Sigmoid colon (tissue), 4 donors: ENCODE measurements at regions not wholly inside any gene's neighbourhood (a gene's known extent, or its start where the extent isn't known, plus 50 kb on each side); places are given as distances from the start of the nearest gene placed in this dataset.

Experiments
- EP300 ChIP-seq, 4 donors: sonication (generic); formaldehyde crosslinking; IDR thresholded peaks; one replicate each; pipeline ENCODE4 v1.6.1; 2017; ENCODE audit warnings: antibody characterized with exemption in 4 of 4
- POLR2A ChIP-seq, 2 donors: fragments of 450-650 bp; IDR thresholded peaks; one replicate each; pipeline ENCODE4 v1.6.1; 2016; ENCODE audit warnings: antibody characterized with exemption in 2 of 2, mild to moderate bottlenecking in 2 of 2, moderate library complexity in 2 of 2
- POLR2AphosphoS5 ChIP-seq, 4 donors: sonication (generic); formaldehyde crosslinking; IDR thresholded peaks; one replicate each; pipeline ENCODE4 v1.6.1; 2017; ENCODE audit warnings: antibody characterized with exemption in 4 of 4
- TF ChIP-seq, protein P1 (sequence below), 4 experiments: fragments of 450-650 bp in 3 of 4; fragments of 200-600 bp in 1 of 4; IDR thresholded peaks; one replicate each; pipeline ENCODE4 v1.5.1; 2016 to 2019; ENCODE audit warnings: antibody characterized with exemption in 4 of 4, mild to moderate bottlenecking in 3 of 4, moderate library complexity in 2 of 4

DNA sequence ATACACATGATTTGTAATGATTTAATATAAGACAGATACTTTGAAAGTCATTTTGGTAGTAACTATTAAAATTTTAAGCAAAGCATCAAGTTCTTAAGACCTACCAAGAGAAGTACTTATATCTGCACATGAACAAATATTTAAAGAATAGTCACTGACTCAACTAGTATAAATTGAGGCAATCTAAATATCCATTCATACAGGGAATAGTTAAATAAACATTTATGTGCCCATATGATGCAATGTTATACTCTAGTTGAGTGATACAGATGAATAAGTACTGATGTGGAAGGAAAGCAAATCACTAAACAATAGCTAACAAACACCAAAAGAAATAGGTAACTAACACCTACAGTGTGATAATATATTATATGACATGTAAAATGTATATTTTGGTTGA is 527.7 kb downstream of the EPHA3 start:
- TF ChIP-seq POLR2AphosphoS5 (IDR thresholded peaks at IDR 0.05) (no peak), POLR2A (IDR thresholded peaks at IDR 0.05) (no peak), EP300 (IDR thresholded peaks at IDR 0.05) (no peak)
- TF ChIP-seq, protein P1, sequence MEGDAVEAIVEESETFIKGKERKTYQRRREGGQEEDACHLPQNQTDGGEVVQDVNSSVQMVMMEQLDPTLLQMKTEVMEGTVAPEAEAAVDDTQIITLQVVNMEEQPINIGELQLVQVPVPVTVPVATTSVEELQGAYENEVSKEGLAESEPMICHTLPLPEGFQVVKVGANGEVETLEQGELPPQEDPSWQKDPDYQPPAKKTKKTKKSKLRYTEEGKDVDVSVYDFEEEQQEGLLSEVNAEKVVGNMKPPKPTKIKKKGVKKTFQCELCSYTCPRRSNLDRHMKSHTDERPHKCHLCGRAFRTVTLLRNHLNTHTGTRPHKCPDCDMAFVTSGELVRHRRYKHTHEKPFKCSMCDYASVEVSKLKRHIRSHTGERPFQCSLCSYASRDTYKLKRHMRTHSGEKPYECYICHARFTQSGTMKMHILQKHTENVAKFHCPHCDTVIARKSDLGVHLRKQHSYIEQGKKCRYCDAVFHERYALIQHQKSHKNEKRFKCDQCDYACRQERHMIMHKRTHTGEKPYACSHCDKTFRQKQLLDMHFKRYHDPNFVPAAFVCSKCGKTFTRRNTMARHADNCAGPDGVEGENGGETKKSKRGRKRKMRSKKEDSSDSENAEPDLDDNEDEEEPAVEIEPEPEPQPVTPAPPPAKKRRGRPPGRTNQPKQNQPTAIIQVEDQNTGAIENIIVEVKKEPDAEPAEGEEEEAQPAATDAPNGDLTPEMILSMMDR (IDR thresholded peaks at IDR 0.05): no peak
